Epithelial cell of proximal tubule (primary cell): ENCODE measurements at regions not wholly inside any gene's neighbourhood (a gene's known extent, or its start where the extent isn't known, plus 50 kb on each side); places are given as distances from the start of the nearest gene placed in this dataset.

Source experiments
- DNase-seq: peaks from one replicate; pipeline ENCODE4 v3.0.0-alpha.2; 2011; ENCODE audit warnings: low read depth
- H3K4me3 ChIP-seq: 2 replicates; pipeline ENCODE4 v1.5.1; 2011; ENCODE audit warnings: low read depth, mild to moderate bottlenecking, low read length
- CTCF ChIP-seq: conservative IDR thresholded peaks from 2 replicates; pipeline ENCODE4 v1.5.1; 2012; ENCODE audit warnings: low read depth, mild to moderate bottlenecking, low read length

- DNase-seq = no peak
- H3K4me3 ChIP-seq = no peak overlapping the region
- no peak for TF ChIP-seq CTCF
Observed at GRCh38 chr11:122355968-122356367, 240.0 kb upstream of the BLID start.

DNA sequence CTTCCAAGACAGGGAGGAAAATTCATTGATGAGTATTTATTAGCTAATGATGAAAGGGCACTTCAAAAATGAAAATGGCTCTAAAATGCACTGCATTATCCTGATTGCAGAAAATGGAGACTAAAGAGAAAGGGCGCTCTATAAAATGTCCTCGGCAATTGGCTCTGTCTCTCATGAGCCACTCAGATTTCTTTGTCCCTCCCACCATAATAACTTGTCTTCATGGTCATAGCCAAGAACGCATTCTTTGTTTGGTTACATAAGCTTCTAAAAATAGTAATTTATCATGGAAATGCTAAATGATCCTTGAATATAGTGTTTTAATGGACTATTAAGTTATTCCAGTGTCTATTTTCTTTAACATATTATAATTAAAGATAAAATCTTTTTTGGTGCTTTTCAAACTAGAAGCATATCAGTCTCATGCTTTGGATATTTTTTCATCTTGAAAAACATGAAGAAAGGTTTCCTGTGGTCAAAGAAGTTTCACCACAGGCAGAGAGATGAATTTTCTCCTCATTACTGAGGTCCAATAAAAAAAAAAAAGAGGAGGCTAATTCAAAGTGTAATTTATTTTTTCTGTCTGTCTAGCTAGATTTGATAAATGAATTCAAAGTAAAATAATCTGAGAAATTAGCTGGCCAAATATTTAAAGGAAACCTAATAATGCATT is 238.1 kb upstream of the BLID start:
- no peak for DNase-seq
- TF ChIP-seq CTCF = no peak
- no peak overlapping the region for H3K4me3 ChIP-seq

DNA sequence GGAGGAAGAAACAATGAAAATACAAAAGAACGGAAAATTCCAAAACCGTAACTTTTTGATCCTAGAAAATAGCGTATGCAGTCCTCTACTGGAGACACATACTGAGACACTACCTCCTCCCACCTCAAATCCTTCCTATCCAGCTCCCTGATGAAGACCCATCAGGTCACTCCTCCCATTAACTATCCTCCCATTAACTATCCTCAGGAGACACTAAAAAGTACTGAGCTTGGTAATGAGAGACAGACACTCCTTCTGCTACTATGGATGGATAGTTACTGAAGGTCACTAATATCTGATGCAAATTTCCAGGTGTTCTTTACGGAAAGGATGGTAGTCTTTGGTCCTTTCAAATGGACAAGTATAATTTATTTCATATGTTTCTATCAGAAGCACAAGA is 237.5 kb upstream of the BLID start:
- no peak for DNase-seq

DNA sequence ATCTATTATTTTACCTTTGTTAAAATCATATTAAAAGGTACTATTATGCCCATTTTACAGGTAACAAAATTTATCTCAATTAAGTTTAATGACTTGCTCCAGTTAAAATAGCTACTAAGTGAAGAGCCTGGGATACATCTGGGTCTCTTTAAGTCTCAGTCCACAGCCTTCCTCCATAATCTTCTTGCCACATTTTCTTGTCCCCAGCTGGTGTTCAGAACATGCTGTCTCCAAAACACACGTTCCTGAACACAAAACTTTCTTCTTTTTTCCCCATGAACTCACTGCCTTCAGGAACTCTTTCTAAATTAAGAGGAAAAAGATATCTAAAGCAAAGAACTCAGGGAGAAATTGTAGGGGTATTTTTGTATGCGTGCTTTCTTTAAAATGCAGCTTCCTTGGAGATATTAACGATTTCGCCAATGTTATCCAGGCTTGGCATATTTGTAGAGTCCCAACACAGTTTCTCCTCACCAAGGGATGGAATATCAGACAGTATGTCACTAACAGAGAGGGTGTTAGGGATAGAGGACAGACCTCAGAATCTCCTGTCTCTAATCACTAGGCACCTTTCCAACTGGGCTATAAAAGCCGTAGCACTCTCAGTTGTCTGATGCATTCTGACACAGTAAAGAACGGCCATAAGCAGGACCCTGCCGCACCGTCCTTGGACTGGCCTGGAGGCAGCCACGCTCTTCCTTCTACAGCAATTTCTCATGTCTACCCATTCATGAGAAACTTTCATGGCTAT is 232.8 kb upstream of the BLID start:
- DNase-seq = no peak
- no peak for TF ChIP-seq CTCF
- H3K4me3 ChIP-seq = no peak overlapping the region

More for the DNA sequence above, 237.5 kb upstream of the BLID start:
- no peak overlapping the region for H3K4me3 ChIP-seq
- no peak for TF ChIP-seq CTCF

GRCh38 chr11:122346006-122346405 is 230.0 kb upstream of the BLID start:
- no peak for DNase-seq
- TF ChIP-seq CTCF = no peak
- H3K4me3 ChIP-seq = no peak overlapping the region

- TF ChIP-seq CTCF = no peak
- no peak overlapping the region for H3K4me3 ChIP-seq
Observed at GRCh38 chr11:122345586-122345985, 229.6 kb upstream of the BLID start.

DNA sequence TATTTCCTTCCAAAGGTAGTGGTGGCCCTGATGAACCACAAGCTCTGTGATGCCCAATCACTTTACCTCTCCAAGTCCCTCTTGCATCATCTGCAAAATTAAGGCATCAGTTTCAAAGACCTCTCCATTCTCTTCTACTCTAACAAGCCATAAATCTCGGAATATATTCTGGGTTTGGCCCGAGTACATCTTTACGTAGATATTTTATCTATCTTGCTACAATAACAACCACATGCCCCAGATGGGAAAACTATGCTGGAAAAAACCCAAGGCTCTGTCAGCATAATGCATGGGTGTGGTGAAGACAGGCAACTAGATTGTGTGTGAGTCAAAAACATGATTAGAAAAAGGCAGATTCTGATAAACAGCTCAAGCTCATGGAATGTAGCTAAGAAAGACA is 228.2 kb upstream of the BLID start:
- no peak overlapping the region for H3K4me3 ChIP-seq
- DNase-seq = no peak
- TF ChIP-seq CTCF = no peak

More at GRCh38 chr11:122345586-122345985, 229.6 kb upstream of the BLID start:
- DNase-seq = no peak
